Activated CD8-positive, alpha-beta memory T cell treated with anti-CD3 and anti-CD28 coated beads for 24 hours (primary cell): ENCODE measurements at regions not wholly inside any gene's neighbourhood (a gene's known extent, or its start where the extent isn't known, plus 50 kb on each side); places are given as distances from the start of the nearest gene placed in this dataset.
"Not testable (repeated sequence)": the region's sequence is repeated elsewhere in the genome, so short reads cannot be mapped to it uniquely, and the experiment has no call there.

Experiments used
- DNase-seq: peaks from one replicate; pipeline ENCODE4 v3.0.0-alpha.2; 2020

DNA sequence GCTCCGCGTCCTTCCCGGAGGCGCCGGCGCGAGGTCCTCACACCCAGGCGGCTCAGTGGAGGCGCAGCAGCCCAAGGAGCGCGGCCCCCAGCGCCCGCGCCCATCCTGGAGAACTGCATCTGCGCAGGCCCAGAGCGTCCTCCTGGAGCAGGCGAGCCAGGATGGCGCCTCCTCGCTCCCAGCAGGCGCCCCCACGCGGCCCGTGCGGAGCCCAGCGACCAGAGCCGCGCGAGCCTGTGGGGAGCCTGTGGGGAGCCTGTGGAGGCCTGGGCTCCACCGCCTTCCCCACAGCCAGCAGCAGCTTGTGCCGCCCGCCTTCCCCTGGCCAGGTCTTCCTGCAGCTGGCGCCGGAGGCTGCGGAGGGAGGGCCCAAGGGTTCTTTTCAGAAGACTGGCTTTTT, 953.9 kb downstream of the TMEM121 start:
- not testable (repeated sequence) for DNase-seq

DNA sequence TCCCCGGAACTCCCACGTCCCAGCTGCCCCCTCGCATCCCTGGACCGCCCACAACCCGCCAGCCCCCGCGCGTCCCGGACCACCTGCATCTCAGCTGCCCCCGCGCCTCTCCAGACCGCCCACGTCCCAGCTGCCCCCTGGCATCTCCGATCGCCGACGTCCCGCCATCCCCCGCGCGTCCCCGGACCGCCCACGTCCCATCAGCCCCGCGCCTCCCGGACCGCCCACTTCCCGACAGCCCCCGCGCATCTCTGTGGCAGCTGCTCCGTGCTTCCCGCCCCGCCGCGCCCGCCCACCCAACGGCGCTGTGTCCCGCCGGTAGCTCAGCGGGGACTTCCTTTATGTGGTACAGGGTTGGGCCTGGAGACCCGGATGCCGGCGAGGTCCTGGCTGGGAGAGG, 955.8 kb downstream of the TMEM121 start:
- DNase-seq = not testable (repeated sequence)

GRCh38 chr14:106487600-106487999, 961.2 kb downstream of the TMEM121 start:
- DNase-seq = no peak

- DNase-seq = no peak
Observed at GRCh38 chr14:106488291-106488690, 961.9 kb downstream of the TMEM121 start.

DNA sequence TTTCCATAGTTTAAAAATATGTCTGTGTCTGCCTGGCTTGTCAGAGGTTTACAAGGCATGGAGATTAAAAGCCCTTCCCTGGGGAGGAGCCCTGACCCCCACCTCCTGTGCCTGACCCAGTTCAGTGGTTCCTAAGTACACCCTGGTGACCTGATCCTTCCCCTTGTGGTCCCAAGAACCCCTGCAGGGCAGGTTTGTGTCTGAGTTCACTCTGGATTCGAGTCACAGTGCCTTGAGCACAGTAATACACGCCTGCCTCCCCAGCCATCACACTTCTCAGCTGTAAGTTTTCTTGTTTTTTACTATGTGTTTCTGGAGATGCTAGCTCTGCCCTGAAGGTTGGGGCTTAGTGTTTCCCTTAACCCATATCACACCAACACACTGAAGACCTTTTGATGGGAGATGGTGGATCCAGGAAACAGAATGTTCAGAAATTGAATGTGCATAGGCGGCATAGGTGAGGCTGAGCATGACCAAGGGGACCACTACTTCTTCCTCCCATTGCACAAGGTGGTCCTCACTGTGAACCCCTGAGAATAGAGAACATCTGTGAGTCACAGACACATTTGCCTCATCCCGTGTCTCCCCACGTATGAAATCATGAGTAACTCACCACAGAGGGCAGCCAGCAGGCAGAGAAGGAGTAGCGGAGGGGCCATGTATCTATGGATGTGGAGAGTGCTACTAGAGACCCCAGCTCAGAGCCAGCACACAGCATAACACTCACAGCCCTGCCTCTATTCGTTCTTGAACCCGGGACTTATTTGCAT, 962.9 kb downstream of the TMEM121 start:
- no peak for DNase-seq

- DNase-seq = no peak
Observed at GRCh38 chr14:106490442-106490841, 964.1 kb downstream of the TMEM121 start.

DNA sequence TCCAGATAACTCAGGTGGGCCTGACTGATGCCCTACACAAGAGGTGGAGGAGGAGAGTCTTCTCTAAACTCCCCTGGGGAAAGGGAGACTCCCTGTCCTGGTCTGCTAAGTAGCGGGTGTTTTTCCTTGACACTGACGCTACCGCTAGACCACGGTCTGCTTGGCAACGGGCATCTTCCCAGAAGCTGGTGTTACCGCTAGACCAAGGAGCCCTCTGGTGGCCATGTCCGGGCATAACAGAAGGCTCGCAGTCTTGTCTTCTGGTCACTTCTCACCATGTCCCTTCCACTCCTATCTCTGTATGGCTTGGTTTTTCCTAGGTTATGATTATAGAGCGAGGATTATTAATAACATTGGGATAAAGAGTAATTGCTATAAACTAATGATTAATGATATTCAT, 965.5 kb downstream of the TMEM121 start:
- DNase-seq = no peak

- no peak for DNase-seq
Observed at GRCh38 chr14:106493962-106494823, 967.8 kb downstream of the TMEM121 start.

- DNase-seq = no peak
Observed at GRCh38 chr14:106500571-106500970, 974.2 kb downstream of the TMEM121 start.

DNA sequence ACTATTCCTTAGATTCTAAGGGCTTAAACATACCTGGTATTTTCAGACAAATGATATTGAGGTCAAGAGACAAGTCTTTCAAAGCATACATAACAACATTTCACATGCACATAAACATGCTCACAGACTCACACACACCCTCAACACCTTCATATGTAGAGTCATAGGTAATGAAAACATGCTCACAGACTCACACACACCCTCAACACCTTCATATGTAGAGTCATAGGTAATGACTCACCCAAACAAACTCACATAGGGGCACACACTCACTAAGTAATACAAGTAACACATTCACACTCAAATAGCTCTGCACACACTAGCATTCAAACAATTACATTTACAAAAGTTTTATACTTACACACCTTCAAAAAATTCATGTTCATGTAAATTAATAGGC, 975.5 kb downstream of the TMEM121 start:
- no peak for DNase-seq

DNA sequence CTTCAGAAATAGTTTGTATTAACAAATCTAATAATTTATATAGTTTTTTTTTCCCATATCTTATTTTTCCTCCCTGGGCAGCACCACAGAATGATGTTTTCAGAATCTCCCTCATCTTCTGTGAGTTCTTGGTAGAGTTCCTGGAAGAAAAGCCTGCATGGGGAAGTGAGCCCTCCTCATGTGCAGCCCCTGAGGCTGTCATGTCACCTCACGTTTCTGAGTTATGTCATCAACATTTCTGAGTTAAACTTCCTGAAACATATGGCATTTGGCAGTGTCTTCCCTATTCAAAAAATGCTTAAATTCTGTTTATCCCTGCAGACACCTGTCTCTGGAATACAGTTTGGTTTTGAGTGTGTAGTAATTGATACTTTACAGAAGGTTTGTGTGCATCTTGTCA, 979.0 kb downstream of the TMEM121 start:
- no peak for DNase-seq

DNA sequence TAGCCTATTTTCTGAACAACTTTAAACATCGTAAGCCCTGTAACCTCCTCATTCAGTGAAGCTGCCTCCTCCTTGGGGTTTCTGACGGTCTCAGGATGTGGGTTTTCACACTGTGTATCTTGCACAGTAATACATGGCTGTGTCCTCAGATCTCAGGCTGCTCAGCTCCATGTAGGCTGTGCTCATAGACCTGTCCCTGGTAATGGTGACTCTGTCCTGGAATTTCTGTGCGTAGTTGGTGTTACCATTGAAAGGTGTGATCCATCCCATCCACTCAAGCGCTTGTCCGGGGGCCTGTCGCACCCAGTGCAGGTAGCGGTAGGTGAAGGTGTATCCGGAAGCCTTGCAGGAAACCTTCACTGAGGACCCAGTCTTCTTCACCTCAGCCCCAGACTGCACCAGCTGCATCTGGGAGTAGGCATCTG, 980.5 kb downstream of the TMEM121 start:
- peak; percentile 74 for DNase-seq

GRCh38 chr14:106507354-106507753, 981.0 kb downstream of the TMEM121 start:
- DNase-seq = no peak

- no peak for DNase-seq
Observed at GRCh38 chr14:106508216-106508615, 981.8 kb downstream of the TMEM121 start.

DNA sequence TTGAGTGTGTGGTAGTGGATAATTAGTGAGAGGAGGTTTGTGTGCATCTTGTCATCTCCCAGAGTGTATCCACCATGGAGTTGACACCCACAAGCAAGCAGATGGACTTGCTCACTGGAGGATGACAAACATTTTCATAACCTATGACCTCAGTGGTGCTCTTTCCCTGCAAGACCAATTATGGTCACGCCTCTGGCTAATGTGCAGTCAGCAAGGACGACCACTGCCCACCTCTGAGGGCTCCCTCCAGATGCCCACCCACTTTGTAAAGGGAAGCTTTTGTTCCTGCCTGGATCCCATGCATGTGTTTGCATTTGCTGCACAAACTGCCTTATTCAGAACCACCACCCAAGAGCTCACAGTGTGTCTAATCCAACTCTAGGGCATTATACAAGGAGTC, 982.8 kb downstream of the TMEM121 start:
- no peak for DNase-seq

GRCh38 chr14:106509807-106510206, 983.4 kb downstream of the TMEM121 start:
- no peak for DNase-seq

DNA sequence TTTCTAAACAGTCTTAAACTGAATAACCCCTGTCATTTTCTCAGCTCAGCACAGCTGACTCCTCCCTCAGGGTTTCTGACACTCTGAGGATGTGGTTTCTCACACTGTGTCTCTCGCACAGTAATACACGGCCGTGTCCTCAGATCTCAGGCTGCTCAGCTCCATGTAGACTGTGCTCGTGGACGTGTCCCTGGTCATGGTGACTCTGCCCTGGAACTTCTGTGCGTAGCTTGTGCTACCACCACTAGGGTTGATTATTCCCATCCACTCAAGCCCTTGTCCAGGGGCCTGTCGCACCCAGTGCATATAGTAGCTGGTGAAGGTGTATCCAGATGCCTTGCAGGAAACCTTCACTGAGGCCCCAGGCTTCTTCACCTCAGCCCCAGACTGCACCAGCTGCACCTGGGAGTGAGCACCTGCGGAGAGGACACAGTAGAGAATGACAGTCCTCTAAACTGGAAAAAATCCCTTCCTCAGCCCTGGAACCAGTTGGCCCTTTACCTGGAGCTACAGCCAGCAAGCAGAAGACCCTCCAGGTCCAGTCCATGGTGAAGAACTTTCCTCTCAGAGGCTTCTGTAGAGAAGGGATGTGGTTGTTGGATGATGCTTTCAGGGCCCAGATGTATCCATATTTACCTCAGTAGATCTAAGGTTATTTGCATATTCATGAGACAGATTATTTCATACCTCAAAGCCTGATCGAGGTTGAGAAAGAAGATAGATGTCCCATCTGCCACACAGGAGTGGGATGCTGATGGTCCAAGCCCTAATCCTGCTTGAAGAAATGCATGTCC, 984.8 kb downstream of the TMEM121 start:
- peak; percentile 76 for DNase-seq

DNA sequence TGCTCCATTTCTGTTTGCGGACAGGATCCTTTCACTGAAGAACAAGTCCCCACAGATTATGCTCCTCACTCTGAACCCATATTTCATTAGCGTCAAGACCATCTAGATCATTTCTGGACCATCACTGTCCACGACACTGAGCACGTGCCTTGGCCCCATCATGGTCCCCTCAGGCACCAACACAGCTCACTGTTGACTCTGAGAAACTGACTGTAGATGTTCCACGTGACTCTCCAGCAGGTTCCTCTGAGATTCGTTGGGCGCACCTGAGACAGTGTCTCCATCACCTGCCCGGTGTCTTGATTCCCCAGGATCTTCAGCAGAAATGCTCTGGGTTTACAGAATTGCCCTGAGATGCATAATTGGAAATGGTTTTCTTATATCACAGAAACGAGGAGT, 985.4 kb downstream of the TMEM121 start:
- DNase-seq = no peak

- no peak for DNase-seq
Observed at GRCh38 chr14:106513302-106513701, 986.9 kb downstream of the TMEM121 start.

- DNase-seq = peak; percentile 91
Observed at GRCh38 chr14:106518054-106518943, 991.9 kb downstream of the TMEM121 start.

DNA sequence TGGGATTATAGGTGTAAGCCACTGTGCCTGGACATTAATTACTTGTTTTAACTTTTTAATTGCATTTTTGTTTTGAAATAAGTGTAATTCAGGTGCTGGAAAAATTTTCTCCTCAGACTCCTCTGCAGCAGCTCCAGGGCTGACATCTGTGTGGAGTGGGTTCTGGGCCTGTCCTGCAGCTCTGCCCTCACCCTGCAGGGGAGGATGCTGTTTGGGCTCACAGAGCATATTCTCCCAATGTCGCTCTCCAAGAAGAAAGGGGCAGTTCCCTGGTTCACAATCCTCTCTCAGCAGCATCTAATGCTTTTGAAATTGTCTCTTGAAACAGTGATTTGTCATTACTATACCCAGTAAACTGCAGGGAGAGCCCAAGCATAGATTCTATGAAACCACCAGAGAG, 995.7 kb downstream of the TMEM121 start:
- not testable (repeated sequence) for DNase-seq

- no peak for DNase-seq
Observed at GRCh38 chr14:106522990-106523389, 996.6 kb downstream of the TMEM121 start.
